ENCODE measurements at regions not wholly inside any gene's neighbourhood (a gene's known extent, or its start where the extent isn't known, plus 50 kb on each side); places are given as distances from the start of the nearest gene placed in this dataset.

DNA sequence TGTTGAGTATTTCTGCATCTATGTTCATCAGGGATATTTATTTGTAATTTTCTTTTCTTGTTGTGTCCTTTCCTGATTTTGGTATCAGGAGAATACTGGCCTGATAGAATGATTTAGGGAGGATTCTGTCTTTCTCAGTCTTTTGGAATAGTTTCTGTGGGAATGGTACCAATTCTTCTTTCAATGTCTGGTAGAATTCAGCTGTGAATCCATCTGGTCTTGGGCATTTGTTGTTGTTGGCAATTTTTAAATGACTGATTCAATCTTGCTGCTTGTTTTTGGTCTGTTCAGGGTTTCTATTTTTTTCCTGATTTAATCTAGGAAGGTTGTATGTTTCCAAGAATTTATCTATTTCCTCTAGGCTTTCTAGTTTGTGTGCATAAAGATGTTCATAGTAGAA is 170.9 kb upstream of the PDE3A start:
- no TSS peak for BruUV-seq (replicated peaks)
- CTCF ChIA-PET, result no interaction called here

DNA sequence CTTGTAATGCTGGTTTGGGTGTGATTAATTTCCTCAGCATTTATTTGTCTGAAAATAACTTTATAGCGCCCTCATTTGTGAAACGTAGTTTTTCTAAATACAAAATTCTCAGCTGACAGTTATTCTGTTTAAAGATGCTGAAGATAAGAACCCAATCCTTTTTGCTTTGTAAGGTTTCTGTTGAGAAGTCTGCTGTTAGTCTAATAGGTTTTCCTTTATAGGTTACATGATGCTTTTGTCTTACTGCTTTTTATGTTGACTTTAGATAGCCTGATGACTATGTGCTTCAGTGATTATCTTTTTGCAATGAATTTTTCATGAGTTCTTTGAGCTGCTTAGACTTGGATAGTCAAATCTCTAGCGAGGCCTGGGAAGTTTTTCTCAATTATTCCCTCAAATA is 168.6 kb upstream of the PDE3A start:
- in situ Hi-C loops (cut with HindIII; ENCODE audit: low pct_unique_long_range_greater_than_20kb, low sequenced_read_pairs), result no loop called here
- intact Hi-C loops (cut with micrococcal nuclease; ENCODE audit: unreplicated experiment), result no loop called here
- TF ChIP-seq, protein P1, sequence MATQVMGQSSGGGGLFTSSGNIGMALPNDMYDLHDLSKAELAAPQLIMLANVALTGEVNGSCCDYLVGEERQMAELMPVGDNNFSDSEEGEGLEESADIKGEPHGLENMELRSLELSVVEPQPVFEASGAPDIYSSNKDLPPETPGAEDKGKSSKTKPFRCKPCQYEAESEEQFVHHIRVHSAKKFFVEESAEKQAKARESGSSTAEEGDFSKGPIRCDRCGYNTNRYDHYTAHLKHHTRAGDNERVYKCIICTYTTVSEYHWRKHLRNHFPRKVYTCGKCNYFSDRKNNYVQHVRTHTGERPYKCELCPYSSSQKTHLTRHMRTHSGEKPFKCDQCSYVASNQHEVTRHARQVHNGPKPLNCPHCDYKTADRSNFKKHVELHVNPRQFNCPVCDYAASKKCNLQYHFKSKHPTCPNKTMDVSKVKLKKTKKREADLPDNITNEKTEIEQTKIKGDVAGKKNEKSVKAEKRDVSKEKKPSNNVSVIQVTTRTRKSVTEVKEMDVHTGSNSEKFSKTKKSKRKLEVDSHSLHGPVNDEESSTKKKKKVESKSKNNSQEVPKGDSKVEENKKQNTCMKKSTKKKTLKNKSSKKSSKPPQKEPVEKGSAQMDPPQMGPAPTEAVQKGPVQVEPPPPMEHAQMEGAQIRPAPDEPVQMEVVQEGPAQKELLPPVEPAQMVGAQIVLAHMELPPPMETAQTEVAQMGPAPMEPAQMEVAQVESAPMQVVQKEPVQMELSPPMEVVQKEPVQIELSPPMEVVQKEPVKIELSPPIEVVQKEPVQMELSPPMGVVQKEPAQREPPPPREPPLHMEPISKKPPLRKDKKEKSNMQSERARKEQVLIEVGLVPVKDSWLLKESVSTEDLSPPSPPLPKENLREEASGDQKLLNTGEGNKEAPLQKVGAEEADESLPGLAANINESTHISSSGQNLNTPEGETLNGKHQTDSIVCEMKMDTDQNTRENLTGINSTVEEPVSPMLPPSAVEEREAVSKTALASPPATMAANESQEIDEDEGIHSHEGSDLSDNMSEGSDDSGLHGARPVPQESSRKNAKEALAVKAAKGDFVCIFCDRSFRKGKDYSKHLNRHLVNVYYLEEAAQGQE (IDR thresholded peaks at IDR 0.05; ENCODE audit: insufficient read depth in 1 of 2, low read depth in 2 of 2, low read length in 1 of 2), result no peak
- ATAC-seq (no peak), DNase-seq (ENCODE audit: low read depth, low spot score) (no peak)
- H3K36me3 ChIP-seq (ENCODE audit: control insufficient read depth, insufficient read depth, low read length), result no peaks in the 10 kb centered on the region
- H3K27ac ChIP-seq (ENCODE audit: low read length), result no peak overlapping the region
- no TSS peak for BruUV-seq (replicated peaks)
- H3K27me3 ChIP-seq (ENCODE audit: control insufficient read depth, insufficient read depth, low read length), result no peaks in the 10 kb centered on the region
- ChIA-PET POLR2A (no interaction called here), CTCF (interaction anchor here (0.6 kb wide), 1 partner anchor 400 kb away, joined by 11 read pairs; no protein-coding TSS in a partner anchor)
- no peak overlapping the region for H3K4me3 ChIP-seq (ENCODE audit: low read depth in 2 of 2, low read length in 2 of 2)
- no peaks in the 10 kb centered on the region for H3K4me1 ChIP-seq (ENCODE audit: control insufficient read depth, insufficient read depth, low read length)
- no peaks in the 10 kb centered on the region for H3K9me3 ChIP-seq (ENCODE audit: control insufficient read depth, insufficient read depth, low read depth, low read length)

More for the DNA sequence above, 170.9 kb upstream of the PDE3A start:
- H3K27ac ChIP-seq (ENCODE audit: low read length), result no peak overlapping the region
- intact Hi-C loops (cut with micrococcal nuclease; ENCODE audit: unreplicated experiment), result no loop called here
- TF ChIP-seq TCF7L2 (IDR thresholded peaks at IDR 0.05; ENCODE audit: low read depth, low read length), result no peak
- no peak for TF ChIP-seq SIN3A (IDR thresholded peaks at IDR 0.05; ENCODE audit: borderline replicate concordance, insufficient read depth, low read depth, low read length)
- TF ChIP-seq POLR2AphosphoS5 (IDR thresholded peaks at IDR 0.05; ENCODE audit: low read depth, low read length), result no peak
- TF ChIP-seq, protein P2, sequence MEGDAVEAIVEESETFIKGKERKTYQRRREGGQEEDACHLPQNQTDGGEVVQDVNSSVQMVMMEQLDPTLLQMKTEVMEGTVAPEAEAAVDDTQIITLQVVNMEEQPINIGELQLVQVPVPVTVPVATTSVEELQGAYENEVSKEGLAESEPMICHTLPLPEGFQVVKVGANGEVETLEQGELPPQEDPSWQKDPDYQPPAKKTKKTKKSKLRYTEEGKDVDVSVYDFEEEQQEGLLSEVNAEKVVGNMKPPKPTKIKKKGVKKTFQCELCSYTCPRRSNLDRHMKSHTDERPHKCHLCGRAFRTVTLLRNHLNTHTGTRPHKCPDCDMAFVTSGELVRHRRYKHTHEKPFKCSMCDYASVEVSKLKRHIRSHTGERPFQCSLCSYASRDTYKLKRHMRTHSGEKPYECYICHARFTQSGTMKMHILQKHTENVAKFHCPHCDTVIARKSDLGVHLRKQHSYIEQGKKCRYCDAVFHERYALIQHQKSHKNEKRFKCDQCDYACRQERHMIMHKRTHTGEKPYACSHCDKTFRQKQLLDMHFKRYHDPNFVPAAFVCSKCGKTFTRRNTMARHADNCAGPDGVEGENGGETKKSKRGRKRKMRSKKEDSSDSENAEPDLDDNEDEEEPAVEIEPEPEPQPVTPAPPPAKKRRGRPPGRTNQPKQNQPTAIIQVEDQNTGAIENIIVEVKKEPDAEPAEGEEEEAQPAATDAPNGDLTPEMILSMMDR (IDR thresholded peaks at IDR 0.05), result no peak
- TF ChIP-seq, protein P1 (IDR thresholded peaks at IDR 0.05; ENCODE audit: insufficient read depth in 1 of 2, low read depth in 2 of 2, low read length in 1 of 2), result no peak
- POLR2A ChIA-PET, result no interaction called here
- no peak for DNase-seq (ENCODE audit: low read depth, low spot score)
- H3K36me3 ChIP-seq (ENCODE audit: control insufficient read depth, insufficient read depth, low read length), result no peaks in the 10 kb centered on the region
- no peak overlapping the region for H3K4me3 ChIP-seq (ENCODE audit: low read depth in 2 of 2, low read length in 2 of 2)
- H3K27me3 ChIP-seq (ENCODE audit: control insufficient read depth, insufficient read depth, low read length), result no peaks in the 10 kb centered on the region
- no peak for ATAC-seq
- in situ Hi-C loops (cut with HindIII; ENCODE audit: low pct_unique_long_range_greater_than_20kb, low sequenced_read_pairs), result no loop called here
- H3K9me3 ChIP-seq (ENCODE audit: control insufficient read depth, insufficient read depth, low read depth, low read length), result no peaks in the 10 kb centered on the region
- no peaks in the 10 kb centered on the region for H3K4me1 ChIP-seq (ENCODE audit: control insufficient read depth, insufficient read depth, low read length)
